Adrenal gland (tissue), 9 donors: ENCODE measurements at regions not wholly inside any gene's neighbourhood (a gene's known extent, or its start where the extent isn't known, plus 50 kb on each side); places are given as distances from the start of the nearest gene placed in this dataset.

ENCODE experiments used
- DNase-seq, 7 donors: peaks; one replicate each; pipeline ENCODE4 v3.0.0-alpha.2; 2019 to 2020
- H3K27ac ChIP-seq, 5 donors: fragments of 200-600 bp; sonication (generic) in 4 of 5; 1 replicate in 3 of 5; 2 replicates in 2 of 5; pipeline versions ENCODE4 v1.5.1 to v1.8.0; 2016 to 2020; ENCODE audit warnings: mild to moderate bottlenecking in 1 of 5
- H3K27me3 ChIP-seq: fragments of 200-600 bp; 2 replicates; pipeline ENCODE4 v1.8.0; 2021
- H3K36me3 ChIP-seq, 2 donors: fragments of 200-600 bp; replicated peaks in 1 of 2; 1 replicate in 1 of 2; 2 replicates in 1 of 2; pipeline versions ENCODE4 v1.5.1 to v1.8.0; 2018 to 2022
- H3K4me1 ChIP-seq, 2 donors: fragments of 200-600 bp; replicated peaks in 1 of 2; 1 replicate in 1 of 2; 2 replicates in 1 of 2; pipeline versions ENCODE4 v1.5.1 to v1.8.0; 2018 to 2021
- H3K4me3 ChIP-seq, 4 donors: fragments of 200-600 bp; sonication (generic) in 3 of 4; one replicate each; pipeline ENCODE4 v1.5.1; 2016 to 2018
- H3K9me3 ChIP-seq, 3 donors: fragments of 200-600 bp; sonication (generic) in 1 of 3; replicated peaks in 1 of 3; 1 replicate in 2 of 3; 2 replicates in 1 of 3; pipeline versions ENCODE4 v1.5.1 to v1.8.0; 2016 to 2021
- CTCF ChIP-seq, 6 experiments: fragments of 450-650 bp in 4 of 6; fragments of 200-600 bp in 2 of 6; sonication (generic) in 1 of 6; IDR thresholded peaks; 1 replicate in 5 of 6; 2 replicates in 1 of 6; pipeline versions ENCODE4 v1.5.1 to v1.8.0; 2016 to 2021; ENCODE audit warnings: antibody characterized with exemption in 6 of 6, mild to moderate bottlenecking in 2 of 6, moderate library complexity in 1 of 6
- POLR2A ChIP-seq, 2 donors: fragments of 450-650 bp; IDR thresholded peaks; one replicate each; pipeline ENCODE4 v1.6.1; 2017; ENCODE audit warnings: antibody characterized with exemption in 2 of 2, mild to moderate bottlenecking in 2 of 2, moderate library complexity in 1 of 2
- WGBS, 4 donors: extraction: QIAGEN DNeasy Blood & Tissue Kit in 2 of 4; methylation state at CpG; one replicate each; pipeline versions ENCODE4 v1.1.5 to v1.1.7; 2013 to 2017; 5-methylcytosine and 5-hydroxymethylcytosine counted together
- intact Hi-C, 2 donors: fragments of 100-400 bp; cut with DNase I; formaldehyde crosslinking; loops; one replicate each; pipeline versions ENCODE4 v1.14.1 to v1.15.0; 2022 to 2023
- donor health status: healthy with polysubstance abuse.
- donor health status: Bipolar disorder and iron deficiency.
- donor health status: DM: yes; HTN: yes; CAD: no.
- donor health status: DM: no; HTN: no; CAD: no.
- donor health status: DM: no; HTN: no; CAD: no.

- H3K4me3 ChIP-seq: no peak overlapping the region
- WGBS, 4 donors: 75 to 82% (median 80%) methylated on average over 3 of the region's 3 CpGs
- no peaks in the 10 kb centered on the region for H3K36me3 ChIP-seq
- no peak for DNase-seq
- no peaks in the 10 kb centered on the region for H3K4me1 ChIP-seq
- no peak overlapping the region for H3K27ac ChIP-seq
- intact Hi-C loops: no loop called here
- peaks cover 3% of the 10 kb centered on the region for H3K27me3 ChIP-seq
- no peaks in the 10 kb centered on the region for H3K9me3 ChIP-seq
- TF ChIP-seq CTCF (IDR thresholded peaks at IDR 0.05) (no peak), POLR2A (IDR thresholded peaks at IDR 0.05) (no peak)
Observed at GRCh38 chr18:51433881-51434280, 236.4 kb upstream of the MEX3C start.

- no peaks in the 10 kb centered on the region for H3K4me1 ChIP-seq
- peaks cover 3% of the 10 kb centered on the region for H3K27me3 ChIP-seq
- no peak overlapping the region for H3K4me3 ChIP-seq
- no peak for DNase-seq
- no peaks in the 10 kb centered on the region for H3K36me3 ChIP-seq
- TF ChIP-seq POLR2A (IDR thresholded peaks at IDR 0.05): no peak
- TF ChIP-seq CTCF (IDR thresholded peaks at IDR 0.05): no peak
- WGBS, 4 donors: 50 to 59% (median 54%) methylated on average over 13 of the region's 13 CpGs
- H3K27ac ChIP-seq: no peak overlapping the region
- intact Hi-C loops: no loop called here
- H3K9me3 ChIP-seq: no peaks in the 10 kb centered on the region
Observed at GRCh38 chr18:51437280-51438271, 240.1 kb upstream of the MEX3C start.

DNA sequence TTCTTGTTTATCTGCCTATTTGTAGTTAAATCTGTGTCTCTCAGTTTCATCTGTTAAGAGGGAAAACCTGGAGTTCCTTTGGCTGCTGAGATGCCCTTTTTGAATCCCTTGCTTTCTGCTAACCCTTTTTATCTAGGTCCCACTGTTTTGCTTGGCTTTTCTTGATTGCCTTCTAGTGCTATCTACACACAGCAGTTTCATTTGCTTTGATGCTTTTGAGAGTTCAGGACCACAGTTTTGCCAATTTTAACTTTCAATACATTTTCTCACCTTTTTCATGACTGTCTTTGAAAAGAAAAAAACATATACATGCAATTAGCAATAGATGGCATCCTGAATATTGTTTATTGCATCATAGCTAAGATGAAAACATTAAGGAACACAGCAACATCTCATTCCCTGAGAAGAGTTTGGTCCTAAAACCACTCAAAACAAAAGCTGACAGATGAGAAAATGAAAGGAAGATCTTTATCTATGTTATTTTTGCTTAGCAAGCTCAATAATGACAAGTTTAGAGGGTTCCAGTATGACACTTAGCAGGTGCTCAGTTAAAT lies 241.4 kb upstream of the MEX3C start:
- Histone ChIP-seq H3K4me3 (no peak overlapping the region), H3K27me3 (peaks cover 3% of the 10 kb centered on the region), H3K4me1 (no peaks in the 10 kb centered on the region), H3K36me3 (no peaks in the 10 kb centered on the region), H3K27ac (no peak overlapping the region), H3K9me3 (no peaks in the 10 kb centered on the region)
- no peak for DNase-seq
- TF ChIP-seq POLR2A (IDR thresholded peaks at IDR 0.05) (no peak), CTCF (IDR thresholded peaks at IDR 0.05) (no peak)
- intact Hi-C loops: no loop called here

GRCh38 chr18:51442012-51442411 lies 244.5 kb upstream of the MEX3C start:
- no peaks in the 10 kb centered on the region for H3K36me3 ChIP-seq
- no peak overlapping the region for H3K27ac ChIP-seq
- H3K4me3 ChIP-seq: no peak overlapping the region
- intact Hi-C loops: no loop called here
- no peaks in the 10 kb centered on the region for H3K9me3 ChIP-seq
- TF ChIP-seq POLR2A (IDR thresholded peaks at IDR 0.05) (no peak), CTCF (IDR thresholded peaks at IDR 0.05) (no peak)
- no peak for DNase-seq
- no peaks in the 10 kb centered on the region for H3K27me3 ChIP-seq
- no peaks in the 10 kb centered on the region for H3K4me1 ChIP-seq
